Smooth muscle cell (in vitro differentiated cells): ENCODE measurements at regions not wholly inside any gene's neighbourhood (a gene's known extent, or its start where the extent isn't known, plus 50 kb on each side); places are given as distances from the start of the nearest gene placed in this dataset.

Experiments
- DNase-seq: peaks from one replicate; lab custom pipeline; 2025; ENCODE audit not compliant: unreplicated experiment; lab: John Stamatoyannopoulos, UW
- H2AFZ ChIP-seq: fragments of 200-600 bp; sonication (generic); 2 replicates; pipeline ENCODE4 v1.6.0; 2016; ENCODE audit warnings: antibody characterized with exemption, low read depth, mild to moderate bottlenecking
- H3F3A ChIP-seq: fragments of 200-600 bp; sonication (generic); 2 replicates; pipeline ENCODE4 v1.6.0; 2017; ENCODE audit warnings: antibody characterized with exemption, low read depth
- H3K27ac ChIP-seq: fragments of 200-600 bp; sonication (generic); 2 replicates; pipeline ENCODE4 v1.5.1; 2016; ENCODE audit warnings: low read depth, mild to moderate bottlenecking
- H3K27me3 ChIP-seq: fragments of 200-600 bp; sonication (generic); 2 replicates; pipeline ENCODE4 v1.6.1; 2016; ENCODE audit warnings: low read depth, mild to moderate bottlenecking
- H3K36me3 ChIP-seq: fragments of 200-600 bp; sonication (generic); 2 replicates; pipeline ENCODE4 v1.5.1; 2016; ENCODE audit warnings: low read depth
- H3K4me1 ChIP-seq: fragments of 200-600 bp; sonication (generic); 2 replicates; pipeline ENCODE4 v1.5.1; 2016; ENCODE audit warnings: low read depth
- H3K4me2 ChIP-seq: fragments of 200-600 bp; sonication (generic); 2 replicates; pipeline ENCODE4 v1.6.0; 2016; ENCODE audit warnings: mild to moderate bottlenecking
- H3K4me3 ChIP-seq: fragments of 200-600 bp; sonication (generic); 2 replicates; pipeline ENCODE4 v1.5.1; 2016; ENCODE audit warnings: mild to moderate bottlenecking
- H3K79me2 ChIP-seq: fragments of 200-600 bp; sonication (generic); 2 replicates; pipeline ENCODE4 v1.6.0; 2016; ENCODE audit warnings: low read depth, mild to moderate bottlenecking
- H3K9ac ChIP-seq: fragments of 200-600 bp; sonication (generic); 2 replicates; pipeline ENCODE4 v1.6.0; 2016; ENCODE audit warnings: low read depth
- H3K9me3 ChIP-seq: fragments of 200-600 bp; sonication (generic); replicated peaks from 2 replicates; pipeline ENCODE4 v1.5.1; 2016; ENCODE audit warnings: low read depth
- H4K20me1 ChIP-seq: fragments of 200-600 bp; sonication (generic); 2 replicates; pipeline ENCODE4 v1.6.0; 2016; ENCODE audit warnings: low read depth
- CTCF ChIP-seq: fragments of 200-600 bp; sonication (generic); IDR thresholded peaks from 2 replicates; pipeline ENCODE4 v1.5.1; 2017; ENCODE audit warnings: borderline replicate concordance, mild to moderate bottlenecking, antibody characterized with exemption; ENCODE audit not compliant: insufficient read depth, poor library complexity, severe bottlenecking
- WGBS: methylation state at CpG from one replicate; pipeline ENCODE4 v1.1.7; 2016; ENCODE audit warnings: low lambda C conversion rate; 5-methylcytosine and 5-hydroxymethylcytosine counted together

DNA sequence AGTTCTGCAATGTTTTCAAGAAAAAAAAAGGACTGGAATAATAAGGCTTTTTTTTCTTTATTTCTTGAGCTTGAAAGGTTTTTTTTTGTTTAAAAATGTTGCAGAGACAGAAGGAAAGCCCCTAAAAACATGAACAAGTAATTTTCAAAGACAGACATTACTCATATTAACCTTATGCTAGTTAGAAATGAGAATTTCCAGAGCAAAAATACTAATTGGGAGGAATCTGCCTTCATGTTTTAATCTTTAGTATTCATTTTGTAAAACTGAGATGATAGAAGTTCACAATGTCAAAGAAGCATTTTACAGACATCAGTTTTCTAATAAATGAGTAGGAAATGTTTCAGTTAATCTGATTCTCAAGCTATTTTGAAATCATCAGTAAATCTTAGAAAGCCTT, 1805.3 kb downstream of the PCDH7 start:
- H3K4me3 ChIP-seq = no peak overlapping the region
- no peaks in the 10 kb centered on the region for H4K20me1 ChIP-seq
- no peaks in the 10 kb centered on the region for H3K27me3 ChIP-seq
- H2AFZ ChIP-seq = peak overlapping the region; percentile 33
- no peaks in the 10 kb centered on the region for H3K36me3 ChIP-seq
- H3K9me3 ChIP-seq = peaks cover 2% of the 10 kb centered on the region
- no peak overlapping the region for H3K27ac ChIP-seq
- H3K79me2 ChIP-seq = no peaks in the 10 kb centered on the region
- no peak overlapping the region for H3K9ac ChIP-seq
- no peak for DNase-seq
- TF ChIP-seq CTCF = no peak
- H3K4me2 ChIP-seq = no peak overlapping the region
- H3F3A ChIP-seq = no peaks in the 10 kb centered on the region
- no peaks in the 10 kb centered on the region for H3K4me1 ChIP-seq

- Histone ChIP-seq H3K9ac (no peak overlapping the region), H3K27ac (no peak overlapping the region), H4K20me1 (no peaks in the 10 kb centered on the region), H3K79me2 (no peaks in the 10 kb centered on the region), H3K4me2 (no peak overlapping the region), H3K36me3 (no peaks in the 10 kb centered on the region), H3K27me3 (no peaks in the 10 kb centered on the region), H3K4me1 (no peaks in the 10 kb centered on the region), H3K4me3 (no peak overlapping the region), H2AFZ (no peak overlapping the region), H3K9me3 (no peaks in the 10 kb centered on the region), H3F3A (no peaks in the 10 kb centered on the region)
- WGBS = 83% methylated on average over 3 of the region's 3 CpGs
- no peak for TF ChIP-seq CTCF
- no peak for DNase-seq
These were observed 1824.7 kb downstream of the PCDH7 start for GRCh38 chr4:32544846-32545245.

DNA sequence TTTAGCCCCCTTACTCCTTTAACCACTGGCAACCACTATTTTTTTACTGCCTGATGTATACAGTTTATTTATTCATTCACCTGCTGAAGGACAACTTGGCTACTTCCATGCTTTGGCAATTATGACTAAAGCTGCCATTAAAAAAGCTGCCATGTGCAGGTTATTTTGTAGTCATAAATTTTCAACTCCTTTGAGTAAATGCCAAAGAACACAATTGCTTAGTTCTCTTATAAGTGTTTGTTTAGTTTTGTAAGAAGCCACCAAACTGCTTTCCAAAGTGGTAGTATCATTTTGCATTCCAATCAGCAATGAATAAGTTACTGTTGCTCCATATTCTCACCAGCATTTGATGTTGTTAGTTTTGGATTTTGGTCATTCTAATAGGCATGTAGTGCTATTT, 1831.8 kb downstream of the PCDH7 start:
- H3K4me1 ChIP-seq = no peaks in the 10 kb centered on the region
- no peaks in the 10 kb centered on the region for H3K9me3 ChIP-seq
- no peaks in the 10 kb centered on the region for H3F3A ChIP-seq
- no peaks in the 10 kb centered on the region for H3K36me3 ChIP-seq
- H3K27me3 ChIP-seq = no peaks in the 10 kb centered on the region
- no peaks in the 10 kb centered on the region for H3K79me2 ChIP-seq
- no peak overlapping the region for H2AFZ ChIP-seq
- no peak overlapping the region for H3K27ac ChIP-seq
- no peak for TF ChIP-seq CTCF
- H3K4me2 ChIP-seq = no peak overlapping the region
- no peak for DNase-seq
- H3K9ac ChIP-seq = no peak overlapping the region
- H4K20me1 ChIP-seq = no peaks in the 10 kb centered on the region
- no peak overlapping the region for H3K4me3 ChIP-seq

DNA sequence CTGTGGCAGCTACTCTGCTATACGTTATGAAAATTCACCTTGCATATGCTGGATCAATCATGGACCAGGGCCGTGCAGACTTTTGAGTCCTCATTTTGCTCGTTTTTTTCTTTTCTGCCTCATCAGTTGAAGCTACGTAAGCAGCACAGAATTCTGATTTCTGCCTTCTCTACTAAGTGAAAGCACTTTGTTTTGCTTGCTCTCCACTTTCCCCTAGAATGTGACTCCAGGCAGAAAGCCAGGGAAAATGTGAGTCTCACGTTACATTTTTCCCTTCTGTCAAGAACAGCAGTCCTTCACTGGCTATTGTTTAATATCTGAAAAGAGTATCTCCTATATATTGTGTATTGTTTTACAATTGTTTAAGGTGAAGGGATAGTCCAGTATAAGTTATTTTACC, 1840.1 kb downstream of the PCDH7 start:
- H3K9ac ChIP-seq = no peak overlapping the region
- no peaks in the 10 kb centered on the region for H3F3A ChIP-seq
- H3K79me2 ChIP-seq = no peaks in the 10 kb centered on the region
- WGBS = 72% methylated on average over 5 of the region's 5 CpGs
- no peak for DNase-seq
- no peaks in the 10 kb centered on the region for H3K27me3 ChIP-seq
- no peak for TF ChIP-seq CTCF
- no peaks in the 10 kb centered on the region for H3K36me3 ChIP-seq
- no peak overlapping the region for H3K4me3 ChIP-seq
- H3K4me1 ChIP-seq = no peaks in the 10 kb centered on the region
- H4K20me1 ChIP-seq = no peaks in the 10 kb centered on the region
- no peak overlapping the region for H3K4me2 ChIP-seq
- no peak overlapping the region for H3K27ac ChIP-seq
- no peak overlapping the region for H2AFZ ChIP-seq
- no peaks in the 10 kb centered on the region for H3K9me3 ChIP-seq
